ENCODE measurements at regions not wholly inside any gene's neighbourhood (a gene's known extent, or its start where the extent isn't known, plus 50 kb on each side); places are given as distances from the start of the nearest gene placed in this dataset.

DNA sequence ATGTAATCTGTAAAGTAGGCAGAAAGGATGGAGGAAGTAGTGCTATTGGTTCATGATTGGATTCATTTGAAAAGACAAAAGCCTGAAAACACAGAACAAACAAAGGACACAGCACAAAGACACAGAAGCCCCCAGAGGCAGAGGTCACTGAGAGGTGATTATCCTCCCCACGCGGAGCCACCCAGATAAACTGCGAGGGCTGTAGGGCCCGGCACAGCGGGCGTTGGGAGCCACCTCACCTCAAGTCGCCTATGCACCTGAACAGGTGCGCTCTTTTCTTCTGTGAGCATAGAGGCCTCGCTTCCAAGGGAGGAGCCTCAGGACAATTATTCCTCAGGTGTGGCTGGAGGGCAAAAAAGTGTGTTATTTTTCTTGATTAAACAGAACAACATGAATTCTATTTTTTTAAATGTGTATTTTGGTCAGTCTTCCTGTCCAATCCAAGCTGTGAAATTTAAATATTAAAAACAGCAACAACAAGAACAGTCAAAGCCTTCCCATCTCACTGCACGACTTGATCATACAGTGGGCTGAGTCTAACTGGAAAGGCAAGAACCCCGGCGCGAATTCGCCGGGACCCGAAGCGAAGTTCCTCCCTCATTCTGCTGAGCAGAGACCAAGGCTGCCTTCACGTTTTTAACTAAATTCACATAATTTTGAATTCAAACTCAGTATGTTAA, 205.3 kb downstream of the THBS2 start:
- no peak for DNase-seq (ENCODE audit: low read depth in 4 of 4, low spot score in 1 of 4)

DNA sequence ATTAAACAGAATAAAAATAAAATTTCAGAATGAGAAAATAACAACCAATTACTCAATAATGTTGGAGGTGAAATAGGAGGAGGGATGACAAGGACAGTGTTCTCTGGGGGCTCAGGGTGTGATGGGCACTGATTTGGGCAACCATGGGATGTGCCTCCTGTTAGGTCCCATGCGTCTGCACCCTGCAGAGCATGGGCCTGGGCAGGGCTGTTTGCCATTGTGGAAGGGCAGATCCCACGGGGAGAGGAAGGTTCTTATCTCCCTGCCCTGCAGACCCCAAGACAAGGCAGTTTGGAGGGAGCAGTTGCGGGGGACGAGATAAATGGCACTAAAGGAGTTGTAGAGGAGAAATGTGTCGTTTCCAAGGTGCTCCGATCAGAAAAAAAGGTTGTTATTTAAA, 206.3 kb downstream of the THBS2 start:
- no peak for DNase-seq (ENCODE audit: low read depth in 4 of 4, low spot score in 1 of 4)

DNA sequence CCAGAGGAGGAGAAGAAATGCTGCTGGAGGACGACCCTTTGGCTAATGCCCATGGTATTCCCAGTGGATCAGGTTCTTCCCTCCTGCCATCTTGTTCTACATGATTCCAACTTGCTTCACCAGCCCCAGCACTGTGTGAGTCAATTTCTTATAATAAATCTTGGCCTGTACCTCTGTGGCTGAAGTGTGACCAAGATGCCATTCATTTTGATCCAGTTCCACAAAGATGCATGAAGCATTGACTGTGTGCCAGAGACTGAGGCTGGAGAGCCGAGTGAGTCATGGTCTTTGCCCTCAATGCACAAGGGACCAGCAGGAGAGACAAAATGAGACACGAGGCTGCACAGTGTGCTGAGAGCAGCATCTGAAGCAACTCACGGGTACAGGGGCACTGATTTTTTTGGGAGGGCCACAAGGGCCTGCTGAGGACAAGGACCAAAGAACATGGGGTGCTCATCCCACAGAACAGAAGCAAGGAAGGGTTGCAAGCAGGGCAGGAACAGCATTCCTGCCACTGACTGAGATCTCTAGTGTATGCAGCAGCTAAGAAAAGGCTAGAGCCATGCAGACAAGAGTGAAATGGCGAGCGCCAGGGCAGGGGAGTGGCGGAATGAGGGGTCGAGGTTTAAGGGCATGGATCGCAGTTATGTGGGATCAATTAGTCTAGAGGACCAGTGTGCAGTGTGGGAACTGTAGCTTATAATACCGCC, 207.0 kb downstream of the THBS2 start:
- DNase-seq (ENCODE audit: low read depth in 4 of 4, low spot score in 1 of 4): no peak

GRCh38 chr6:169046021-169046420, 207.6 kb downstream of the THBS2 start:
- no peak for DNase-seq (ENCODE audit: low read depth in 4 of 4, low spot score in 1 of 4)

- DNase-seq (ENCODE audit: low read depth in 4 of 4, low spot score in 1 of 4): no peak
Observed at GRCh38 chr6:169045486-169045885, 208.2 kb downstream of the THBS2 start.

DNA sequence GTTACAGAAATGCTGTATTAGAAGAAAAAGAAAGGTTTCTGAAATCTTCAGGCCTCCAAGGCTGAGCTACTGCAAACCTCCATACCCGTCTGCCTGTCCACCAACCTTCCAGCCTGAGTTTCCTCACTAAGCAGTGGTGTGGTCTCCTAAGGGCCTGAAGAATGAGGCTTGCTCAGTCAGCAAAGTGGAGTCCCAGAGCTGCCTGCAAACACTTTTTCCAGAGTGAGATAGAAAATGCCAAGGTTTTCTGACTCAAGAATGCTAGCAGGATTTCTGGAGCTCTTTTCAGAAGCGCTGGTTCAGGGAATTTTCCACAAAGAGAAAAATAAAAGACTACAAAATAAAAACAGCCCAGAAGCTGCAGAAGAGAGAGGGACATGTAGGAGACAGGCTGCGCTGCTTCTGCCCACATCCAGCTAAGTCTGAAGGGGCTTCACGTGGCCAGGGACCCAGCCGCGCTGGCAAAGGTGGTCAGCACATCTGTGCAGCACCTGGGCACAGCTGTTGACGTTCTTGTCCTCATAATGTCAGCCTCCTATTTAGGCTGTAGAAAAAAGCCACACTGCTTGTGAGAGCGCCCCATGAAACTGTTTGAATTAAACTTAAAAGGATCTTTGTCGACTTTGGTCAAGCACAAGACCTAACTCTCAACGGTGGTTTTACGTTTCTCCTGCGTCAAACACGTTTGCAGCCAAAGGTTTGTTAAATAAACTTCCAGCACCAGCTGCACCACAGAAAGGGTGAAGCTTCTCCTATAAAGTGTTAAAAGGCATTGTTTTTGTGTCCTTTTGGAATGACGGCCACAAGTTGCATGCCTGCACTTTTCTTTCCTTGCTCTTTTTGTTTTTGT, 209.0 kb downstream of the THBS2 start:
- no peak for DNase-seq (ENCODE audit: low read depth in 4 of 4, low spot score in 1 of 4)

- DNase-seq (ENCODE audit: low read depth in 4 of 4, low spot score in 1 of 4): no peak
Observed at GRCh38 chr6:169042061-169042460, 211.6 kb downstream of the THBS2 start.

DNA sequence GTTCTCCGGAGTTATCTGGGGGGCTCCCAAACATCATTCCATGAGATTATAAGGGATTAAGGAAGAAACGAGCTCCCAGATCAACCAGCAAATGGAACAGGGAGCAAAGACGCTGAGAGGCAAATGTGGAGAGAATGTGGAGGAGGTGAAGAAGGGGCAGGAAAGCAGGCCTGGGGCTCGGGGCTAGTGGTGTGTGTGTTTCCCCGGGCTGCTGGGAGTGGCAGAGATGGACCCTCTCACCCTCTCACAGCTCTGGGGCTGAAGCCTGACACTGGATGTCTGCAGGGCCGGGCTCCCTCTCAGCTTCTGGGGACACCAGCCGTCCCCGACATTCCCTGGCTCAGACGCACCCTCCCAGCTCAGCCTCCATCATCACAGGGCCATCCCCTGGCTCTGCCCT, 212.6 kb downstream of the THBS2 start:
- DNase-seq (ENCODE audit: low read depth in 4 of 4, low spot score in 1 of 4): no peak

DNA sequence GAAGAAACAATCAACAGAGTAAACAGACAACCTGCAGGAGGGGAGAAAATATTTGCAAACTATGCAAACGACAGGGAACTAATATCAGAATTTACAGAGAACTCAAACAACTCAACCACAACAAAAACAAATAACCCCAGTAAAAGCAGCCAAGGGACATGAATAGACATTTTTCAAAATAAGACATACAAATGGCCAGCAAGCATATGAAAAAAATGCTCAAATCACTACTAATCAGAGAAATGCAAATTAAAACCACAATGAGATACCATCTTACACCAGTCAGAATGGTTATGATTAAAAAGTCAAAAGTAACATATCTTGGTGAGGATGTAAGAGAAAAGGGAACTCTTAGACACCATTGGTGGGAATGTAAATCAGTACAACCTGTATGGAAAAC, 215.0 kb downstream of the THBS2 start:
- DNase-seq (ENCODE audit: low read depth in 4 of 4, low spot score in 1 of 4): no peak

- no peak for DNase-seq (ENCODE audit: low read depth in 4 of 4, low spot score in 1 of 4)
Observed at GRCh38 chr6:169035385-169036240, 218.0 kb downstream of the THBS2 start.

- no peak for DNase-seq (ENCODE audit: low read depth in 4 of 4, low spot score in 1 of 4)
Observed at GRCh38 chr6:169034516-169035167, 219.0 kb downstream of the THBS2 start.

DNA sequence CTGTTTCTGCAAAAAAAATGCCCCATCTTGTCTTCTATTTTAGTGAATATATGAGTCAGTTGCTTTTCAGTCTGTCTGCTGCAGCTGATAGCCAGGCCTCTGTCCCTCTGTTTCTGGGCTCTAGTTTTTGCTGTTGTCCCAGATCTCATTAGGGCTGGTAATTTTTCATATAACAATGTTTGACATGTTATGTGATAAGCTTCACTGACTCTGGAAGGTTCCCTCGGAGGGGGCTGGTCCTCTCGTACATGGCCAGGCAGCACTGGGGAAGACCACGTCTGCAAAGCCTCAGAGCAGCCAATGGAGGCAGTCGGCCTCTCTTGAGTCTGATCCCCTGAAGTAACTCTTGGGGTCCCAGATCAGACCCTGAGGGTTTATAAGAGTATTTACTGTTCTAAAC, 223.8 kb downstream of the THBS2 start:
- DNase-seq (ENCODE audit: low read depth in 4 of 4, low spot score in 1 of 4): no peak

- no peak for DNase-seq (ENCODE audit: low read depth in 4 of 4, low spot score in 1 of 4)
Observed at GRCh38 chr6:169028343-169028742, 225.3 kb downstream of the THBS2 start.

- no peak for DNase-seq (ENCODE audit: low read depth in 4 of 4, low spot score in 1 of 4)
Observed at GRCh38 chr6:169026175-169026574, 227.5 kb downstream of the THBS2 start.

GRCh38 chr6:169024047-169024660, 229.5 kb downstream of the THBS2 start:
- no peak for DNase-seq (ENCODE audit: low read depth in 4 of 4, low spot score in 1 of 4)

- no peak for DNase-seq (ENCODE audit: low read depth in 4 of 4, low spot score in 1 of 4)
Observed at GRCh38 chr6:169023161-169023874, 230.3 kb downstream of the THBS2 start.

DNA sequence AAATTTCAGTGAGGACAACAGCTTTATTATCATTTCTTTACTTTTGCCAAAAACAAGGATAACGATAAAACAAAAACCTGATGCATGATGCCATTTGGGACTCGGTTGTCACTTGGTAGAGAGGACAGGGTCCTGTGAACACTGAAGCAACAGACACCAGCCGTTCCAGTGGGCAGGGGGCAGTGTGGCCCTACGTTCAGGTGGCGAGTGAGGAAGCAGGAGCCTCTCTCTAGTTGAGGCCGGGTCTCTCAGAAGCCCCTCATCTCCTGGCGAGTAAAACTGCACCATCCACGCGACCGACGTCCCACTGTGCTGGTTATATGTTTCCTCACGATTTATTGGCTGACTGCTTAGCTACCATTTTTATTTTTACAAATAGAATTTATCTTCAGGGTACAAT, 231.6 kb downstream of the THBS2 start:
- no peak for DNase-seq (ENCODE audit: low read depth in 4 of 4, low spot score in 1 of 4)

- no peak for DNase-seq (ENCODE audit: low read depth in 4 of 4, low spot score in 1 of 4)
Observed at GRCh38 chr6:169020821-169021220, 232.8 kb downstream of the THBS2 start.

GRCh38 chr6:169019727-169020491, 233.7 kb downstream of the THBS2 start:
- DNase-seq (ENCODE audit: low read depth in 4 of 4, low spot score in 1 of 4): no peak

Measured in stimulated activated CD4-positive, alpha-beta T cell treated with anti-CD3 and anti-CD28 coated beads, Interleukin-1b, Interleukin-23, amount 100 ng/mL, for 24 hours (primary cell).